GM06990 (cell line): ENCODE measurements at regions not wholly inside any gene's neighbourhood (a gene's known extent, or its start where the extent isn't known, plus 50 kb on each side); places are given as distances from the start of the nearest gene placed in this dataset.

Experiments used
- DNase-seq: peaks from one replicate; pipeline ENCODE4 v3.0.0-alpha.2; 2011; ENCODE audit not compliant: insufficient read length; ENCODE audit errors: extremely low read depth
- H3K27me3 ChIP-seq: replicated peaks from 2 replicates; pipeline ENCODE4 v1.6.0; 2011; ENCODE audit warnings: low read length; ENCODE audit not compliant: control insufficient read depth, insufficient read depth
- H3K36me3 ChIP-seq: 2 replicates; pipeline ENCODE4 v1.5.1; 2011; ENCODE audit warnings: low read length; ENCODE audit not compliant: control insufficient read depth, insufficient read depth
- H3K4me3 ChIP-seq: replicated peaks from 2 replicates; pipeline ENCODE4 v1.5.1; 2011; ENCODE audit warnings: low read depth, mild to moderate bottlenecking, control low read depth, low read length
- CTCF ChIP-seq: IDR thresholded peaks from 2 replicates; pipeline ENCODE4 v1.5.1; 2011; ENCODE audit warnings: low read length, control low read depth, mild to moderate bottlenecking, inconsistent platforms; ENCODE audit not compliant: insufficient read depth, poor library complexity, severe bottlenecking

- no peaks in the 10 kb centered on the region for H3K36me3 ChIP-seq
- no peak for TF ChIP-seq CTCF
- H3K4me3 ChIP-seq = no peak overlapping the region
- H3K27me3 ChIP-seq = no peaks in the 10 kb centered on the region
- DNase-seq = no peak
Measured at GRCh38 chr15:95857124-95857757, 473.3 kb upstream of the NR2F2 start.

GRCh38 chr15:95857758-95858157 lies 472.7 kb upstream of the NR2F2 start:
- no peak for TF ChIP-seq CTCF
- DNase-seq = no peak
- no peaks in the 10 kb centered on the region for H3K36me3 ChIP-seq
- H3K4me3 ChIP-seq = no peak overlapping the region
- no peaks in the 10 kb centered on the region for H3K27me3 ChIP-seq

- no peaks in the 10 kb centered on the region for H3K36me3 ChIP-seq
- no peaks in the 10 kb centered on the region for H3K27me3 ChIP-seq
- no peak for TF ChIP-seq CTCF
- no peak overlapping the region for H3K4me3 ChIP-seq
- DNase-seq = no peak
Measured at GRCh38 chr15:95860406-95860805, 470.1 kb upstream of the NR2F2 start.

GRCh38 chr15:95864467-95864886 lies 466.0 kb upstream of the NR2F2 start:
- Histone ChIP-seq H3K36me3 (no peaks in the 10 kb centered on the region), H3K4me3 (no peak overlapping the region), H3K27me3 (no peaks in the 10 kb centered on the region)
- peak; percentile 50 for DNase-seq
- TF ChIP-seq CTCF = no peak

- no peak overlapping the region for H3K4me3 ChIP-seq
- TF ChIP-seq CTCF = no peak
- H3K27me3 ChIP-seq = no peaks in the 10 kb centered on the region
- DNase-seq = no peak
- no peaks in the 10 kb centered on the region for H3K36me3 ChIP-seq
Measured at GRCh38 chr15:95865330-95865739, 465.2 kb upstream of the NR2F2 start.
